Fibroblast of lung (primary cell): ENCODE measurements at regions not wholly inside any gene's neighbourhood (a gene's known extent, or its start where the extent isn't known, plus 50 kb on each side); places are given as distances from the start of the nearest gene placed in this dataset.
"Not testable (repeated sequence)": the region's sequence is repeated elsewhere in the genome, so short reads cannot be mapped to it uniquely, and the experiment has no call there.

Experiments
- CTCF ChIP-seq, 2 donors: IDR thresholded peaks in 1 of 2; conservative IDR thresholded peaks in 1 of 2; 1 replicate in 1 of 2; 2 replicates in 1 of 2; pipeline ENCODE4 v1.5.1; 2011 to 2012; ENCODE audit warnings: low read length in 2 of 2, control low read depth in 1 of 2, inconsistent platforms in 1 of 2, low read depth in 1 of 2, mild to moderate bottlenecking in 1 of 2
- EZH2 ChIP-seq: IDR thresholded peaks from 2 replicates; pipeline ENCODE4 v1.5.1; 2012; ENCODE audit warnings: low read length, control low read depth, mild to moderate bottlenecking; ENCODE audit errors: missing control alignments

- not testable (repeated sequence) for TF ChIP-seq CTCF (conservative IDR thresholded peaks at IDR 0.05 in 1 of 2, IDR thresholded peaks at IDR 0.05 in 1 of 2; ENCODE audit: low read depth in 1 of 2, low read length in 2 of 2); EZH2
Observed at GRCh38 chr1:83213648-83214047, 785.3 kb downstream of the TTLL7 start.
